Fibroblast of skin of scalp (primary cell): ENCODE measurements at regions not wholly inside any gene's neighbourhood (a gene's known extent, or its start where the extent isn't known, plus 50 kb on each side); places are given as distances from the start of the nearest gene placed in this dataset.
A peak's percentile ranks its signal among the peaks of the same experiment; 100 is the strongest.

Experiments used
- DNase-seq: peaks from one replicate; pipeline ENCODE4 v3.0.0-alpha.2; 2013

DNA sequence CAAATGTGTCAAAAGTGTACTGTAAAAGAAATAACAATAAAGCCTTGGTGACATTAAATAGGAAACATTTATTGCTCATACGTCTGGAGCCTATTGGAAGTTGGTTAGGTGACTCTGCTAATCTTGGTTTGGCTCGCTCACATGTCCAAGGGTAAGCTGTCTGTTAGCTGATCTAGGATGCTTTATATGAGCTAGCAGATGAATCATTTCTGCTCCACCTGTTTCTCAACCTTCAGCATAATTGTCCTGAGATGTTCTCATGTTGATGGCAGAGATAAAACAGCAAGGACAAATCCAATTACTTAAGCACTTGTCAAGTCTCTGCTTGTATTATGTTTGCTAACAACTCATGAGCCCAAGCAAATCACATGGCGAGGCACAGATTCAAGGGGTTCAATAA lies 56.0 kb upstream of the CD53 start:
- no peak for DNase-seq

DNA sequence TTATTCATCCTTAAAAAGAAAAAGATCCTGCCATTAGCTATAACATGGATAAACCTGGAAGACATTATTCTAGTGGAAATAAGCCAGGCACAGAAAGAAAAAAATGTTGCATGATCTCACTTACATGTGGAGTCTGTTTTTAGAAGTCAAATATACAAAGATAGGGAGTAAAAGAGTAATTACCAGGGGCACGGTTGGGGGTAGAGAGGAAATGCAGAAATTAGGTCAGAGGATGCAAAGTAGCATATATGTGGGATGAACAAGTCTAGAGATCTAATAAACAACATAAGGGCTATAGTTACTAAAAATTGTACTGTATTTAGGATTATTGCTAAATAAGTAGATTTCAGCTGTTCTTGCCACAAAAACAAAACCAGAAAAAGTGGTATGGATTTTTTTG lies 61.4 kb upstream of the CD53 start:
- no peak for DNase-seq

DNA sequence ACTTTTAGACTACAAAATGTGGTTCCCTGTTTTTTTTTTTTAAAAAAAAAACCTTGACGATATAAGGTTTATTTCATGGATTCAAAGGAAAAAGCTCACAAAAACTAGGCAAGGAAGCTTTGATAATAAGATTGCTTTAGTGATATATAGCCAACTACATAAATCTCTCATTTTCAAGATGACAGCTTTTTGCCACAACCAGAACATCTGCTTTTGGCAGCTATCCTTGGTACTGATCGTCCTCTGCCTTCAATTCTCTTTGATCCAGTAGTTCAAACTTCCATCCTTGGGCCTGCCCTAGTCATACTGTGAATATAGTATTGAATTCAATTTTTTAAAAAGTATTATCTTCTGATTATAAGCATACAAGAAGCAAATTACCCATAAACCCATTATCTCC lies 72.9 kb upstream of the CD53 start:
- no peak for DNase-seq

DNA sequence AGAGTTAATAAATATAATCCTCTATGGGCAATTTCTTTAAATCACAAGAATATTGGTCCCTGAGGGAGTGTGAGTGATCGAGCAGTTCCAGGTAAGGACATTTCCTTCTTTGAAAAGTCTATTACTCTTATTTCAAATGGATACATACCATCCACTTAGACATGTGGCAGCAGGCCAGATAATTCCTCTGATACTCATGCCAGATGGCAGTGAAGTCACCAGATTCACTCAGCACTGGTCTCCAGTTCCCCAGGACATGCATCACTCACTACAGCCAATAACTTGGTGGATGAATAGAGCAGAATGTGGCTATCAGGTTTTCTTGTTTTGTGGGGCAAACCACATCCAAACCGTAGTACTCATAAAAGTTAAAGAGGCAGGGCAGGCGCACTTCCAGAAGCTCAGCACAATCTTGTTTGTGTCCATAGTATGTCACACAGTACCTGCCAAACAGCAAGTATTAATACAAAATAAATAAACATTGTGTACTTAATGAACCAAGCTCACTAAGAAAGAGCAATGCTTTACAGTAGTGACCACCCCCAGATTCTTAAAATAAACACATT lies 74.2 kb upstream of the CD53 start:
- no peak for DNase-seq

DNA sequence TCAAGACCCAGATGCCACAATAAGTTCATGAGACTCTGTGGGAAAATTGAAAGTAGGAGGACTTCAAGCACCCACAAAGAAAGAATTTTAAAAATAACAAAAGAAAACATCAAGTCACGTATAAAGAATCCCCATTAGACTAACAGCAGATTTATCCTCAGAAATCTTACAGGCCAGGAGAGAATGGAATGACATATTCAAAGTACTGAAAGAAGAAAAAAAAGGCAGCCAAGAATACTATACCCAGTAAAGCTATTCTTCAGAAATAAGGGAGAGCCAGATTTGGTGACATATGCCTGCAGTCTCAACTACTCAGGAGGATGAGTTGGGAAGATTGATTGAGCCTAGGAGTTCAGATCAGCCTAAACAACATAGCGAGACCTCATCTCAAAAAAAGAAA lies 84.3 kb upstream of the CD53 start:
- DNase-seq = no peak

DNA sequence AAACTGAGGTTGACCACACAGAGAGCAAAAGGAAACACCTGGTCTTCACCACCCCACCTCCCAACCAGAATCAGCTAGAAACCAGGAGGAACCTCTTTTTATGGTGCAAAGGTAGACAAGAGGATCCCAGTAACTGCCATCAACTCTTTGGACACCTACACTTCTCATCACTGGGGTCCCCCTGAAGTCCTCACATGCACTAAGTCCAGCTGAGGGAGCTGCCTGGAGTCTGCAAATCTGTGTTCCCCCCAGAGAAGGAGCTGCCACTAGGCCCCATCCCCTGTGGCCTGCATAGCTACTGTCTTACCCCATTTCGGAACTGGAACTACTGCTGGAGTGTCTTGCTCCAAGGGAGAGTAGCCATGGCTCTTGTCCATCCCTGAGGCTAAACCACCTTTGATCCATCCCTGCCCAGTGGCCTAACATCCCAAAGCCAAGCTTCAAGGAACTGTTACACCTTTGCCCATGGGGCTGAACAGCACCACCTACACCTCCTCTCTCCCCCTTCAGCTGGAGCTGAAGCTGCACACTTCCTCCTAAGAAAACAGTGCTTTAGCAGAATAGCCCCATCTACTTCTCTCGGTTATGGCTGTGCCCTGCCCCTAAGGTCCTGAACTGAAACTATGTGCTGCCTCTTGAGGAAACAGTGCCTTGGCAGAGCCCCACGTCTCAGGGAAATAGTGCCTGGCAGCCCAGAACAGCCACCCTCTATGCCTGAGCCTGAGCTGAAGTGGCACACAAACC lies 85.4 kb upstream of the CD53 start:
- DNase-seq = no peak

DNA sequence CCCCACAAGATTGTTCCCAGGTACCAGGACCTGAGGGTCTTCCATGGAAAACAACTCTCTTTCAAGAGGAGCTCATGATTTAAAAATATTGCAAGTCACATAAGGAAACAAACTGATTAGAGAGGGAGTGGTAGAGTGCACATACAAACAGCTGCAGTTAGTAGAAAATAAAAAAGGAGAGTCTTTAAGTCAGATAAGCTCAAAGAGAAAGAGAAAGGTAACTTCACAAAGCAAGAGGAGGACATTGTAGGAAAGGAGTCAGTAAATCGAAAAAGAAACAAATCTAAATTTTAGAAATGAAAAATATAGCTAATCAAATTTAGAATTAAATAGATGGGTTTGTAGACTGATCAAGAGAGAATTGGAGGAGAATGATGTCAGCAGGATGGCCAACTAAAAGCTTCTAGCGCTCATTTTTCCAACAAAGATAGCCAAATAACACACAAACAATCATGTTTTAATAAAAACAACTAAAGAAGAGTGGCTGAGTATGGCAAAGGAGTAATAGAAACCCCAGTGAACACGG lies 86.1 kb upstream of the CD53 start:
- DNase-seq = no peak

DNA sequence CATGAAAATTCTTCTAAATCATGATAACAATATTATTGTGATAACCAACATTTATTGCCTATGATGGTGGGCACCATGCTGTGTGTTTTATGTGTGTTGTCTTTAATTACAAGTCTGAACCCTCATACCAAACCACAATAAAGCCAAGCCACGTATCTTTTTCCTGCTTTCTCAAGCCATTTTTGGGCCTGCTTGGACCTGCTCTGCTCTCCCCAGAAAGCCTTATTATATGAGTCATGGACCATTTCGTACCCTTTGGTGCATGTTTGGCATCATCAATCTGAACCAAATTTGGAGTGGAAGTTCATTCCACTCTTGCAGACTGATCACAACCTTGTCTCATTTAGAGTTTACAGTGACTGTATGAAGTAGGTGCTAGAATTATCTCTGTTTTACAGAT lies 87.3 kb upstream of the CD53 start:
- no peak for DNase-seq

DNA sequence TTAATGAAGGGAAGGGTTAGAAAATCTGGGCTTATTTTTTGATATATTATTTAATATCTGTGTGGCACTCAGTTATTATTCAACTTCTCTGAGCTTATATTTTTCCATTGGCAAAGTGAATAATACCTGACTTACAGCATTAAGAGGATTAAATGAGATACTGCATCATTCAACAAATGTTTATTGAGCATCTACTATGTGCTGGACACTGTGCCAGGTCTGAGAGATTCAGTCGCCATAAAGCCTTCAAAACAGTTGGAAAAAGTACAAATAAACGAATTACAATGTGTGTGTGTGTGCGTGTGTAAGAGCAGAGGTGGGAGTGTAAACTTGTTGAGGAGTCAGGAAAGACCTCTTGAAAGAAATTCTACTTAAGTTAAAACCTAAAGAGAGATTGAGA lies 87.9 kb upstream of the CD53 start:
- DNase-seq = no peak

DNA sequence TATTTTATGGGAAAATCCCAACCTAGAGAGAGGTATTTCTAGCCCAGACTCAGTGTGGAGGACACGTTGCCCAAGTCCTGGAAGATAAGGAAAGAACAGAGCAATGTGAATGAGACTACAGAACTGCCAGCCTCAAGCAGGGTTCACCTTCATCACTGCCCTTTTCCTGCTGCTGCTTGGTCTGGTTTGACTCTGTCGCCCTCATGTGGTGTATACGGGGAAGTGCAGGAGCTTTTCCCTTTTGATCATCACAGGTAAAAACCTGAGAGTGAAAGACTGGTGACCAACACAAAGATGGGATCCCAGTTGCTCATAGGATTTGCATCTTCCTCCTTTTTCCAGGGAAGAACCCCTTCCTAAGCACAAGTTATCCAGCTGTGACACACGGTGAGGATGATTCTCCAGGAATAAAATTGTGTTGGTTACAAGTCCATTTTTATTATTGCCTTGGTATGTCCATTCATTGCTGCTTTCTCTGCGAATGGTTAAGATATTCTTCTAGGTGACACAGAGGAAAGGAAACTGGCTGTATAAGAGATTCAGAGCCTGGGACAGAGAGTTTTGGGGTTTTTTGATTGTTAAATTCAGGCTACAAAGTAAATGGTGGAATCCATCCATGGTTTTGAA lies 89.5 kb upstream of the CD53 start:
- DNase-seq = peak; percentile 35

DNA sequence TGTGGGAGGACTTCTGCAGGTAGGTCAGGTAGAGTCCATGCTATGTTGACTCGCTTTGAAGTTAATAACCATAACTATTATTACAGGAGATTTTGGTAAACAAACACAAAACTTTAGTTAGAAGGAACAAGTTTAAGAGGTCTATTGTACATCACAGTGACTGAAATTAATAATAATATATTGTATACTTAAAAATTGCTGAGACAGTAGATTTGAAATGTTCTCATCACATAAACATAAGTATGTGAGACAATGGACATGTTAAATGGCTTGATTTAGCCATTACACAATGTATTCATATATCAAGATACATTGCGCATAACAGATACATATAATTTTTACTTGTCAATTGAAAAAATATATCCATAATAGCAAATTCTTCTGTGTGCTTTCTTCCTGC lies 91.4 kb upstream of the CD53 start:
- DNase-seq = no peak

DNA sequence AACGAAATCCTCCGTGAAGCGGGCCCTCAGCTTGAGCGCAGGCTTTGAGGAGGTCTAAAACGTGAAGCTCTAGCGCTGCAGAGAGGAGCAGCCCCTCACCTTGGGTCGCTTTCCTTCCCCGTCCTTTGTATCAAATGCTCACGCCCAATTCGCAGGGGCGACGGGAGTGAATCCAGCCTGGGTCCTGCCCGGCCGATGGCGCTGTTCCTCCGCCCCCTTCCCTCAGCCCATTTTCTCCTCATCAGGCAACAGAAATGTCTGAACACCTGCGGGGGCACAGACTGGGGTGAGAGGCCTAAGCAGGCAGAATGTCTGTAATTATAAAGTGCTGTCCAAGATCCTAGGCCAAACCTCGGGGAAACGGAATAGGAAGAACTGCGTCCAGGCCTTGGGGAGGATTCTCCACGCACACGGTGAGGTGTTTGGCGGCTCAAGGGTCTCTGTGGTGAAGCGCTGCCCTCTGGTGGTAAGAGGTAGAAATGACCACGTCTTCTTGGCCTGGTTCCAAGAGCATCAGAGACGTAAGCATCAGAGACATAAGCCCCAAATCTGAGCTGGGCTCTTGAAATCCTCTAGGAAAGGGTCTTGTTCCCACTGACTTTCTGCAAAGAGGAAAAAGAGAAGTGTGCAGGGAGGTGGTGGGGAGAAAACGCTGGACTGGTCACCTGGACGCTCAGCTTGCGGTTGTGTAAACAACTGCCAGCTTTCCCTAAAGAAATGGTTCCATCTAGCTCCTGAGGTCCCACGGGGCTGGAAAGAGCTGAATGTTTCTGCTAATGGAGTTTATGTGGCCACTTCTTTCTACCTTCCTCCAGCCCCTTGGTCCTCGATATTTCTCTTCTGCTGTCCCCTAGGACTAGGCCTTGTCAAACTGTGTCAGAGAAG lies 92.1 kb upstream of the CD53 start:
- peak; percentile 67 for DNase-seq

DNA sequence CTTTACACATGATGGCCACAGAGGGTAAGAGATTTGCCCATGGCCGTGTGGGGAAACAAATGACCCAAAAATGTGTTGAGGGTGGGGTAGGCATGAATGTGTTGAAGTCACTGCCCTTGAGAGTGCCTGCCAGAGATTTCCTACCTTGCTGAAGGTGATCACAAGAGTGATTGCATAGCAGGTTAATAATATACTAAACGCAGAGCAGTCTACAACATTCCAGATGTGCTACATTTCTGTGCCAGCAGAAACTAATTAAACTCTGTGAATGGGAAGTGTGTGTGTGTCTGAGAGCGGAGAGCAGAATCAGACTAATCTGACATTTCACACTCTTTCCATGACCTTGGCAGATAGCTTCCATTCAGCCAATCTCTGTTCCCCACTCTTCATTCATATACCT lies 93.3 kb upstream of the CD53 start:
- no peak for DNase-seq

DNA sequence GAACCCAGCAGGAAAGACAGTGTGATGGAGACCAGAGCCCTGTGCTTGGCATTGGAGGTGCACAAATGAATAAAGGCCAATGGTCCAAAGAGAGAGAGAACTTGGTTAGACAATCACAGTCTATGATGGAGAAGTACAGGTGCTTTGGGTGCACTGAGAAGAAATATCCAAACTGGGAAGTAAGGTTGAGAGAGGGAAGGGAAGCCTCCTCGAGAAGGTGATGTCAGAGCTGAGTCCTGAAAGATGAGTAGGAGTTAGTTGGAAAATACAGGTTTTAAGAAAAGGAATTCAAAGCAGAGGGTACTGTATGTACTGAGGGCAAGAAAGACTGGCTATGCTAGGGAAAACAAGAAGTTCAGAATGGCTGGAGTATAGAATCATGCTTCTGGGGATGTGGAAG lies 94.1 kb upstream of the CD53 start:
- DNase-seq = no peak

DNA sequence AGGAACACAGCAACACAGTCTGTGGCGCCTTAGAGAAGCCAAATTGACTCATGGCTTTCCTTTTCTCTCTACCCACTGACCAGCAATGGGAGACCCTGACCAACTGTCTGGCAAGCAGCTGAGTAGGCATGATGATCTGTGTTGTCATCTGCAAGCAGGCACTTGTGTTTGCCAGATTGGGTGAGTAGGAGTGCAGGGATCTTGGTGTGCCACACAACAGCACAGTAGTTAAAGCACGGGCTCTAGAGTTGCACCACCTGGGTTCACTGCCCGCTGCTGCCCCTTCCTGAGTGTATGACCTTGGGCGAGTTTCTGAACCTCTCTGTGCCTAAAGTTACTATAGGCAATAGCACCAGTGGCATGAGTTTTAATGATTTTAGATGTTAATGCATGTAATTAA lies 95.7 kb upstream of the CD53 start:
- no peak for DNase-seq

DNA sequence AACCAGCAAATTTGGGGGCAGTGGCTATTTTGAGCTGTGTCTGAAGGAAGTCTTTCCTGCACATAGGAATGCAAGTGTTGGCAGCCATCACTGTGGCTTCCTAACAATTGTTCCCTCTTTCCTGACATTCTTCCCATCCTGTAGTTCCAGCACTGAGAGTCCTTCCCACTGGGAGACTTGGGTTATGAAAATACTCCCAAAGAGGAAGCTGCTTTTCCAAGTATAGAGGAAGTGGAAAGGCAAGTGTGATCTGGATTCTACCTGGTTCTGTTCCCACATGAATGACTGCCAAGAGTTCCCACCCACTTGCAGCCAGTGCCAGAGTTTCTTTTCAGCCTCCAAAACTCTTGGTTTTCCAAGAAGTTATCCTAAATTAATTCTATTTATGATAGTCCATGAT lies 98.5 kb upstream of the CD53 start:
- no peak for DNase-seq

DNA sequence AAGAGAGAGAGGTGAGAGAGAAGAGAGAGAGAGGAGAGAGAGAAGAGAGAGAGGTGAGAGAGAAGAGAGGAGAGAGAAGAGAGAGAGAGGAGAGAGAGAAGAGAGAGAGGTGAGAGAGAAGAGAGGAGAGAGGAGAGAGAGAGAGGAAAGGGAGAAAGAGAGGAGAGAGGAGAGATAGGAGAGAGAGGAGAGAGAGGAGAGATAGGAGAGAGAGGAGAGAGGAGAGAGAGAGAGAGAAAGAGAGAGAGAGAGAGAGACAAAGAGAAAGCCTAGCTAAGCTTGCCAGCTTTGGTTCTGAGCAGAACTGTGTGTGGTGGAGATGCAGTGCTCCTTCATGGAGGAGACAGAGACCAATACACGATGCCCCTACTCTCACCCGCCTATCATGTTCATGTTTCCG lies 99.1 kb upstream of the KCNA3 start:
- DNase-seq = no peak

DNA sequence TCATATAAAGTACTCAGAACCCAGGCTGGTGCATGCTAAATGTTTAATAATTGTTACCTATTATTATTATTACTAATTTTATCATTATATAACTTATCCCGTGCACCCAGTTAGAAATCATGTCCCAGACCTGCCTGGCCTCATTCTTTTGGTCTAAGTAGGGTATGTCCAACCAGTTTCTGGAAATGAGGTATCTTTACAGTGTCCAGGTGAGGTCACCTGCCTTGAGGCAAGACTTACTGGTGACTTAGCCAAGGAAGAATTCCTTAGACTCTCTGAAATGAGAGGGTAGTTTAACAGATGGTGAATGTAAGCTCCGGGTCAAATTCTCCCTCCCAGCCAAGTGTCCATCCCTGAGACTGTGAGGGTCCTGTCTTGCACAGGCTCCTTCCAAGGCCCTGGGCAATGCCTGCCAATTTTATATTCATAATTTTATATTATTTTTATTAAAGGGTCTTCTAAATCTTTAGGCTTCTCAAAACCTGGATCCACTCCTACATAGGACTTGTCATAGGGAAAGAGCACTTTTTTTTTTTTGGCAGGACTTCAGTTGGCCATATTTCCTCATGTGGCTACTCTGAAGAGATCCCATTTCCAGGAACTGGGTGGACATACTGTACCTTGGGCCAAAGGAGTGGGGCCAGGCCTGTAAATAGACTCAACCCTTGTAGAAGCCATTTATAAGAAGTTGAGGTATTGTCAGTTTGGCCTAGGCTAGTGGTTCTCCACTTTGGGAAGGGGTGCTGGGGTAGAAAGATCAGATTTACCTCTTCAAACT lies 96.7 kb upstream of the KCNA3 start:
- DNase-seq = no peak

DNA sequence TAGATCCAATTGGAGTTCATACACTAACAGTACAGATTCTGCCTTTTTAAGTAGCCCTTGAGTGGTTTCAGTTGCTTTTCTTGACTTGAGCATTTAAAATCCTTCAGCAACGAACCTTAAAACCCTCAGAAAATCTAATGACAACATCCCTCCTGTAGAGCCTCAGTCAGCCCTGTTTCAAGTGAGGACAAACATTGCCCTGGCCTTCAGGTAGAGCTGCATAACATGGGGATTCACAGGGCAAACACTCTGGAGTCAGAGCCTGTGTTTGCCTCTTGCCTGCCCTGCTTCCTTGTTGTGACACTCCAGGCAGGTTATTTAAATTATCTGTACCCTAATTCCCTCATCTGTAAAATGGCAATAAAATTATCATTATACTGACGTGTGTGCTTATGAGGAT lies 96.1 kb upstream of the KCNA3 start:
- no peak for DNase-seq

DNA sequence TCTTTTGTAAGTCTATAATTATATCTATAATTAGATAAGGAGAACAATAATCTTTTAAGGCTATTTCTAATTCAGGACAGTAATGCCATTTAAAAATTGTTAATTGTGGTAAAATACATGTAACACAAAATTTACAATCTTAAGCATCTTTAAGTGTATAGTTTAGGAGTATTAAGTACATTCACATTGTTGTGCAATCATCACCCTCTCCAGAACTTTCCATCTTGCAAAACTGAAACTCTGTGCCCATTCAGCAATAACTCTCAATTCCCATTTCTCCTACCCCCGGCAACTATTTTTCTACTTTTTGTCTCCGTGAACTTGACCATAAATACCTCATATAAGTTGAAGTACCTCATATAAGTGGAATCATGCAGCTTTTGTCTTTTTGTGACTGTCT lies 93.9 kb upstream of the KCNA3 start:
- DNase-seq = no peak

DNA sequence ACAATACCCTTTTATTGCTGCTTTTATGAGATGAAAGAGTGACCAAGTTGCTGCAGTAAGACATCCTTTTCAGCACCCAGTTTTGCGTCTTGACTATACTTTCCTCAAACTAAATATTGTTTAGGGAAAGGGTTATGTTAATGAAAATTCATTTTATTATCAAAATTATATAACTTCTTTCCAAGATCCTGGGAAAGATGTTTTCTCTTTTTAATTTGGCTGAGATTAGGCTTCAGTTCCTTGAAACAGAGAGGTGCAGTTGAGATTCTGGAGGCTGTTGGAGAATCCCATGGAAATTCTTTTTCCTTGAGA lies 91.6 kb upstream of the KCNA3 start:
- no peak for DNase-seq

DNA sequence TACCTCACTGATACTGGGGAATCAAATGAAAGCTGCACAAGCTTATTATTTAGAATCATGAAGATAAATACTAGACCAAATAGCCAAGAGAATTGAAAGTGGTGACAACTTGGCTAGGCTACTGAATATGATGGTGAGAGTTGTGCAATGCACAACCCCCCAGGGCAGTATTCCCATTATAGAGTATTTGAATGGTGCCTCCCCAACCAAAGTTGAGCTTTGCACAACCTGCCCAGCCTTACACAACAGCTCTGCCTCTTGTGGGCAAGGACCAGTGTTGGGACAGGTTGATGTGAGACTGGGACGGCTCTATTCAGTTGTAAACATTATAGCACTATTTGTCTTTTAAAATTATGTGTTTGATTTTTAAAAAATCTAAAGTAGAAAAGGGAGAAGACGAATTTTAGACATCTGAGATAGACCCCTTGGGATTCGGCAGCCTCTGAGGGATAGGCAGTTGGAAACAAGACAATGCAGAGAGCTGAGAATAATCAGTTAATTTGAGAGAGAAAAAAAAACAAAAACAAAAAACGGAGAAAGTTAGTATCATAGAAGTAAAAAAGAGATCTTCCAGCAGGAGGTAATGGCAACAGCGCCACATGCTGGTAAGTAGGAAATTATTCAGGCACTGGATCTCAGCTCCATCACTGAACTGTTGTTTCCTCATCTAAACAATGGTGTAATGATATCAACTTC lies 91.0 kb upstream of the KCNA3 start:
- DNase-seq = peak; percentile 33
